Thoracic aorta (tissue), 2 donors: ENCODE measurements at regions not wholly inside any gene's neighbourhood (a gene's known extent, or its start where the extent isn't known, plus 50 kb on each side); places are given as distances from the start of the nearest gene placed in this dataset.

ENCODE experiments used
- ATAC-seq: fragments of 150-250 bp; one replicate; pipeline ENCODE4 v1.8.0; 2017; ENCODE audit warnings: low read depth; ENCODE audit not compliant: insufficient number of reproducible peaks, low FRiP score
- DNase-seq: peaks from one replicate; pipeline ENCODE4 v3.0.0-alpha.2; 2020; ENCODE audit warnings: low spot score
- H3K27ac ChIP-seq, 2 donors: fragments of 200-600 bp; sonication (generic); 1 replicate in 1 of 2; 2 replicates in 1 of 2; pipeline ENCODE4 v1.5.1; 2016; ENCODE audit warnings: mild to moderate bottlenecking in 2 of 2, moderate library complexity in 2 of 2
- H3K27me3 ChIP-seq: fragments of 200-600 bp; sonication (generic); replicated peaks from 2 replicates; pipeline ENCODE4 v1.6.0; 2016; ENCODE audit warnings: mild to moderate bottlenecking; ENCODE audit not compliant: insufficient read depth
- H3K36me3 ChIP-seq: fragments of 200-600 bp; sonication (generic); one replicate; pipeline ENCODE4 v1.5.1; 2016
- H3K4me1 ChIP-seq, 2 donors: fragments of 200-600 bp; sonication (generic); 1 replicate in 1 of 2; 2 replicates in 1 of 2; pipeline versions ENCODE4 v1.5.1 to v1.6.0; 2016; ENCODE audit warnings: low read depth in 2 of 2, mild to moderate bottlenecking in 1 of 2; ENCODE audit not compliant: control insufficient read depth in 1 of 2
- H3K4me3 ChIP-seq: fragments of 200-600 bp; sonication (generic); 2 replicates; pipeline ENCODE4 v1.5.1; 2016; ENCODE audit warnings: mild to moderate bottlenecking
- H3K9me3 ChIP-seq: fragments of 200-600 bp; sonication (generic); 2 replicates; pipeline ENCODE4 v1.5.1; 2016
- TF ChIP-seq, protein P1 (sequence below): fragments of 200-600 bp; sonication (generic); IDR thresholded peaks from one replicate; pipeline ENCODE4 v1.5.1; 2019; ENCODE audit warnings: antibody characterized with exemption

DNA sequence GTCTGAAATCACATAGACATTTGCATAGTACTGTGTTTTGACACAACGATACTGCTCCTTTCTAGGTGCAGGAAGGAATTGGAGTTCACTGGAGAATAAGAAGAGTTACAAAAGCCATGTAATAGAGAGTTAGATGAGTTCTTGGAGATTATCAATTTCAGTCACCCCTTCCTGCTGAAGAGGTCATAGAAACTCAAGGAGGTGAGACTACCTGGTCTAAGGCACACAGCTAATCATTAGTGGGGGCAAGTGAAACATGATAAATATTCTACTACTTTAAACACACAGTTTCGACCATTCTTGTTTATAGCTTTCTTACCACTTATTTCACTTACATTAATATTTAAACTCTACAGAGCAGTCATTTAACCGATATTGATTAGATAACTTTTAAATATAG, 286.9 kb upstream of the NXPH2 start:
- Histone ChIP-seq H3K4me3 (no peak overlapping the region), H3K27me3 (no peaks in the 10 kb centered on the region), H3K4me1 (no peaks in the 10 kb centered on the region), H3K36me3 (no peaks in the 10 kb centered on the region), H3K9me3 (no peaks in the 10 kb centered on the region), H3K27ac (no peak overlapping the region)
- ATAC-seq: no peak
- no peak for DNase-seq
- TF ChIP-seq, protein P1, sequence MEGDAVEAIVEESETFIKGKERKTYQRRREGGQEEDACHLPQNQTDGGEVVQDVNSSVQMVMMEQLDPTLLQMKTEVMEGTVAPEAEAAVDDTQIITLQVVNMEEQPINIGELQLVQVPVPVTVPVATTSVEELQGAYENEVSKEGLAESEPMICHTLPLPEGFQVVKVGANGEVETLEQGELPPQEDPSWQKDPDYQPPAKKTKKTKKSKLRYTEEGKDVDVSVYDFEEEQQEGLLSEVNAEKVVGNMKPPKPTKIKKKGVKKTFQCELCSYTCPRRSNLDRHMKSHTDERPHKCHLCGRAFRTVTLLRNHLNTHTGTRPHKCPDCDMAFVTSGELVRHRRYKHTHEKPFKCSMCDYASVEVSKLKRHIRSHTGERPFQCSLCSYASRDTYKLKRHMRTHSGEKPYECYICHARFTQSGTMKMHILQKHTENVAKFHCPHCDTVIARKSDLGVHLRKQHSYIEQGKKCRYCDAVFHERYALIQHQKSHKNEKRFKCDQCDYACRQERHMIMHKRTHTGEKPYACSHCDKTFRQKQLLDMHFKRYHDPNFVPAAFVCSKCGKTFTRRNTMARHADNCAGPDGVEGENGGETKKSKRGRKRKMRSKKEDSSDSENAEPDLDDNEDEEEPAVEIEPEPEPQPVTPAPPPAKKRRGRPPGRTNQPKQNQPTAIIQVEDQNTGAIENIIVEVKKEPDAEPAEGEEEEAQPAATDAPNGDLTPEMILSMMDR: no peak

DNA sequence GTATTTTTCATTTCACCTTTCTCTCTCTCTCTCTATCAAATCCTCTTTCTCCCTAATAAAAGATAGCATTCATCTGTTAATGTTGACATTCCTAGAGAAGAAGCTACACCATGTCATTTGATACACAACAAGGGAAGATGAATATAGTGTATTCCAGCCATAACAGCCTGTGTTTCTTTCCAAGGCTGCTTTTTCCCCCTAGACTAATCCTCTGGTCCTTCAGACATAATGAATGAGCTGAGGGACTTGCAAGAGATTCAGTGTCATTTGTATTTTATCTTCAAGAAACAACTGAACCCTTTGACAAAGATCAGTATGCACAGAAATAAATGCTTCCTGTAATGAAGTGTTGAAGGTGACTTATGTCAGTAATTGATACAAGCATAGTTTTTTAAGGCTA, 284.0 kb upstream of the NXPH2 start:
- Histone ChIP-seq H3K27me3 (no peaks in the 10 kb centered on the region), H3K9me3 (no peaks in the 10 kb centered on the region), H3K4me3 (no peak overlapping the region), H3K4me1 (no peaks in the 10 kb centered on the region), H3K27ac (no peak overlapping the region), H3K36me3 (no peaks in the 10 kb centered on the region)
- ATAC-seq (no peak), DNase-seq (no peak)
- TF ChIP-seq, protein P1: no peak

DNA sequence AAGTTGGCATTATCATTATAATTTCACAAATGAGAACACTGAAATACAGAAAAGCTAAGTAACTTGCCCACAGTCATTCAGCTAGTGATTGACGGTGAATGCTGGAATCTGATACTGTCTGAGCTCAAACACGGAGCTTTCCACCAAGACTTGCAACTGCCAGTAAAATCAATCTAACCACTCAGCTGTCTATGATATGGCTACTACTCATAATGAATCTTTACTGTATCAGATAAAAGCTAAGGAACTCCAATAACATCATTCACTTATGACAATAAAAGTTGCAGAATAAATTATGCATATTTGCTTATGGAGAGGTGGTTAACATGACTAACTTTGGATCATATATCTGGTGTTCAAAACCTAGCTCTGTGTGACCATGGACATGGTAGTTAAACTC, 279.4 kb upstream of the NXPH2 start:
- Histone ChIP-seq H3K9me3 (no peaks in the 10 kb centered on the region), H3K36me3 (no peaks in the 10 kb centered on the region), H3K4me3 (no peak overlapping the region), H3K4me1 (no peaks in the 10 kb centered on the region), H3K27ac (no peak overlapping the region), H3K27me3 (no peaks in the 10 kb centered on the region)
- DNase-seq (no peak), ATAC-seq (no peak)
- TF ChIP-seq, protein P1: no peak

DNA sequence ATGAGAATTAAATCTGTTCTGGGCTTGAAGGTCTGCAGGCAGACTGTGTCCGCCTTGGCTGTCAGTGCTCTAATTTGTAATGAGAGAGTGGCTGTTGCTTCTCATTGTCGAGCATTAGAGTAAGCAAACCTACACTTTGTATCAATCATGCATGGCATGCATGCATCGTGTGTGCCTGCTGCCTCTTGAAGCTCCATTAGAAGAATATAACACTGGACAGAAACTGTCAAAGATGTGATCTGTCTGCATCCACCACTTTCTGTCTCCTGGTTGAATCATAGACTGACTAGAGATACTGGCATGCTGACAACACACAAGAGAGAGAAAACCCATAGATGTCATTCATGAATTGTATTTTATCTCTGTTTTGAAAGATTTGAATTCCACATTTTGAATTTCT, 275.0 kb upstream of the NXPH2 start:
- TF ChIP-seq, protein P1: no peak
- no peaks in the 10 kb centered on the region for H3K9me3 ChIP-seq
- DNase-seq (no peak), ATAC-seq (no peak)
- H3K4me3 ChIP-seq: no peak overlapping the region
- H3K27ac ChIP-seq: no peak overlapping the region
- no peaks in the 10 kb centered on the region for H3K4me1 ChIP-seq
- no peaks in the 10 kb centered on the region for H3K36me3 ChIP-seq
- no peaks in the 10 kb centered on the region for H3K27me3 ChIP-seq

GRCh38 chr2:139048017-139048416, 267.8 kb upstream of the NXPH2 start:
- H3K4me3 ChIP-seq: no peak overlapping the region
- no peaks in the 10 kb centered on the region for H3K36me3 ChIP-seq
- no peaks in the 10 kb centered on the region for H3K27me3 ChIP-seq
- ATAC-seq (no peak), DNase-seq (no peak)
- no peaks in the 10 kb centered on the region for H3K9me3 ChIP-seq
- TF ChIP-seq, protein P1: no peak
- no peak overlapping the region for H3K27ac ChIP-seq
- no peaks in the 10 kb centered on the region for H3K4me1 ChIP-seq
